ENCODE measurements at regions not wholly inside any gene's neighbourhood (a gene's known extent, or its start where the extent isn't known, plus 50 kb on each side); places are given as distances from the start of the nearest gene placed in this dataset.

GRCh38 chr1:116231752-116232151 lies 120.6 kb downstream of the MAB21L3 start:
- ChIA-PET CTCF (ENCODE audit: low intra/inter-chr PET ratio, low total read pairs) (no interaction called here), POLR2A (no interaction called here)
- Histone ChIP-seq H3K9me3 (ENCODE audit: low read length) (no peaks in the 10 kb centered on the region), H3K4me3 (replicated peaks in 1 of 3; ENCODE audit: insufficient read depth in 1 of 3, low read depth in 2 of 3, low read length in 3 of 3) (no peak overlapping the region), H3K4me2 (ENCODE audit: low read depth, low read length) (no peak overlapping the region), H3K27ac (ENCODE audit: extremely low read length, insufficient read depth, low read length) (no peak overlapping the region), H2AFZ (ENCODE audit: low read length) (no peak overlapping the region), H4K20me1 (ENCODE audit: insufficient read depth, low read length) (no peaks in the 10 kb centered on the region), H3K27me3 (ENCODE audit: control insufficient read depth in 1 of 2, insufficient read depth in 2 of 2, low read length in 2 of 2) (peaks cover 1 to 15% of the 10 kb centered on the region in 2 experiments; a peak in 4 of 5 replicates), H3K79me2 (ENCODE audit: insufficient read depth, low read length) (no peaks in the 10 kb centered on the region), H3K4me1 (ENCODE audit: insufficient read depth, low read length) (no peaks in the 10 kb centered on the region), H3K9ac (ENCODE audit: insufficient read depth, low read depth, low read length) (no peak overlapping the region), H3K36me3 (replicated peaks in 1 of 2; ENCODE audit: control insufficient read depth in 1 of 2, insufficient read depth in 2 of 2, low read length in 2 of 2) (no peaks in the 10 kb centered on the region)
- ATAC-seq: no peak
- in situ Hi-C loops (cut with HindIII; ENCODE audit: extremely low pct_ligation_motif_present, low pct_unique_long_range_greater_than_20kb): no loop called here
- FAIRE-seq: no peak
- intact Hi-C loops (cut with micrococcal nuclease; ENCODE audit: unreplicated experiment): loop anchor here (5.0 kb wide), 1 partner anchor 256 kb away; no protein-coding TSS in a partner anchor
- BruUV-seq (replicated peaks): no TSS peak
- 21% methylated on average over 2 of the region's 2 CpGs for WGBS (ENCODE audit: low lambda C conversion rate)
- no peak for TF ChIP-seq TOE1 (CRISPR knock-in tag; IDR thresholded peaks at IDR 0.05)
- TF ChIP-seq MTA1 (CRISPR knock-in tag; IDR thresholded peaks at IDR 0.05; ENCODE audit: borderline replicate concordance): no peak
- no peak for TF ChIP-seq ZNF367 (CRISPR knock-in tag; IDR thresholded peaks at IDR 0.05; ENCODE audit: borderline replicate concordance)
- TF ChIP-seq CEBPZ (IDR thresholded peaks at IDR 0.05; ENCODE audit: low read length): no peak
- DNase-seq (ENCODE audit: low spot score): no peak

GRCh38 chr1:116232989-116233514 lies 121.9 kb downstream of the MAB21L3 start:
- 0% methylated on average over 2 of the region's 2 CpGs for WGBS (ENCODE audit: low lambda C conversion rate)
- no peaks in the 10 kb centered on the region for H3K9me3 ChIP-seq (ENCODE audit: low read length)
- TF ChIP-seq RNF2 (conservative IDR thresholded peaks at IDR 0.05; ENCODE audit: low read depth) (no peak), RERE (CRISPR knock-in tag; IDR thresholded peaks at IDR 0.05; ENCODE audit: low read depth) (no peak), BRF2 (CRISPR knock-in tag; IDR thresholded peaks at IDR 0.05) (no peak)

More at GRCh38 chr1:116232989-116233514, 121.9 kb downstream of the MAB21L3 start:
- no peaks in the 10 kb centered on the region for H3K79me2 ChIP-seq (ENCODE audit: insufficient read depth, low read length)
- no peak overlapping the region for H2AFZ ChIP-seq (ENCODE audit: low read length)
- FAIRE-seq: no peak
- peaks cover 1 to 23% of the 10 kb centered on the region in 2 experiments; a peak in 4 of 5 replicates for H3K27me3 ChIP-seq (ENCODE audit: control insufficient read depth in 1 of 2, insufficient read depth in 2 of 2, low read length in 2 of 2)
- H3K4me2 ChIP-seq (ENCODE audit: low read depth, low read length): no peak overlapping the region
- DNase-seq (ENCODE audit: low spot score): no peak
- H3K9ac ChIP-seq (ENCODE audit: insufficient read depth, low read depth, low read length): no peak overlapping the region
- in situ Hi-C loops (cut with HindIII; ENCODE audit: extremely low pct_ligation_motif_present, low pct_unique_long_range_greater_than_20kb): no loop called here
- no TSS peak for BruUV-seq (replicated peaks)
- intact Hi-C loops (cut with micrococcal nuclease; ENCODE audit: unreplicated experiment): loop anchor here (5.0 kb wide), 1 partner anchor 254 kb away; no protein-coding TSS in a partner anchor
- peak; percentile 59; the same call in 2 of the 3 replicates for ATAC-seq
- no peaks in the 10 kb centered on the region for H4K20me1 ChIP-seq (ENCODE audit: insufficient read depth, low read length)
- H3K4me1 ChIP-seq (ENCODE audit: insufficient read depth, low read length): no peaks in the 10 kb centered on the region
- ChIA-PET CTCF (ENCODE audit: low intra/inter-chr PET ratio, low total read pairs) (no interaction called here), POLR2A (no interaction called here)
- no peak overlapping the region for H3K27ac ChIP-seq (ENCODE audit: extremely low read length, insufficient read depth, low read length)
- no peak overlapping the region for H3K4me3 ChIP-seq (replicated peaks in 1 of 3; ENCODE audit: insufficient read depth in 1 of 3, low read depth in 2 of 3, low read length in 3 of 3)
- no peaks in the 10 kb centered on the region for H3K36me3 ChIP-seq (replicated peaks in 1 of 2; ENCODE audit: control insufficient read depth in 1 of 2, insufficient read depth in 2 of 2, low read length in 2 of 2)
